ENCODE measurements at regions not wholly inside any gene's neighbourhood (a gene's known extent, or its start where the extent isn't known, plus 50 kb on each side); places are given as distances from the start of the nearest gene placed in this dataset.

DNA sequence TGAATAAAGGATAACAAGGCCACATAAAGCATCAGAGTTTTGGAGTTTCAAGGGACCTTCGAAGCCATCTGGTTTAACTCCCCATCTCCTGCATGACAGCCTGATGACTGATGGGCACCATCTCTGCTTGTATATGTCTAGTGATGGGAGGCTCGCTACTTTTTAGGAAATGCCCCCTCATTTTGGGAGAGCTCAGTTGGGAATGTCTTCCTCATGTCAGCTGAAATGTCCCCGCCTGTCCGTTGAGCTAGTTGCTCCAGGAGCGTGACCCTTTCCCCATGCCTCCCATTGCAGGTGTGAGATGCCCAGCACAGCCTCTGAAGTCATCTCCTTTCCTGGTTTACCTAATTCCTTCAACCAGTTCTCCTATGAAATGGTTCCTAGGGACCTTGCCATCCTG, 69.6 kb upstream of the CAPRIN2 start:
- no peaks in the 10 kb centered on the region for H3K79me2 ChIP-seq (ENCODE audit: insufficient read depth, low read length)
- H3K4me3 ChIP-seq (ENCODE audit: low read length, poor library complexity, severe bottlenecking), result no peak overlapping the region
- H3K4me2 ChIP-seq (ENCODE audit: low read depth, low read length, poor library complexity, severe bottlenecking), result no peak overlapping the region
- H3F3A ChIP-seq (ENCODE audit: low read depth), result no peaks in the 10 kb centered on the region
- no peaks in the 10 kb centered on the region for H4K20me1 ChIP-seq (ENCODE audit: insufficient read depth, low read length, poor library complexity, severe bottlenecking)
- peaks cover 10% of the 10 kb centered on the region for H3K4me1 ChIP-seq (ENCODE audit: insufficient read depth, low read length, poor library complexity, severe bottlenecking)
- no peaks in the 10 kb centered on the region for H3K9me3 ChIP-seq (ENCODE audit: insufficient read depth, low read depth, low read length)
- TF ChIP-seq, protein P1, sequence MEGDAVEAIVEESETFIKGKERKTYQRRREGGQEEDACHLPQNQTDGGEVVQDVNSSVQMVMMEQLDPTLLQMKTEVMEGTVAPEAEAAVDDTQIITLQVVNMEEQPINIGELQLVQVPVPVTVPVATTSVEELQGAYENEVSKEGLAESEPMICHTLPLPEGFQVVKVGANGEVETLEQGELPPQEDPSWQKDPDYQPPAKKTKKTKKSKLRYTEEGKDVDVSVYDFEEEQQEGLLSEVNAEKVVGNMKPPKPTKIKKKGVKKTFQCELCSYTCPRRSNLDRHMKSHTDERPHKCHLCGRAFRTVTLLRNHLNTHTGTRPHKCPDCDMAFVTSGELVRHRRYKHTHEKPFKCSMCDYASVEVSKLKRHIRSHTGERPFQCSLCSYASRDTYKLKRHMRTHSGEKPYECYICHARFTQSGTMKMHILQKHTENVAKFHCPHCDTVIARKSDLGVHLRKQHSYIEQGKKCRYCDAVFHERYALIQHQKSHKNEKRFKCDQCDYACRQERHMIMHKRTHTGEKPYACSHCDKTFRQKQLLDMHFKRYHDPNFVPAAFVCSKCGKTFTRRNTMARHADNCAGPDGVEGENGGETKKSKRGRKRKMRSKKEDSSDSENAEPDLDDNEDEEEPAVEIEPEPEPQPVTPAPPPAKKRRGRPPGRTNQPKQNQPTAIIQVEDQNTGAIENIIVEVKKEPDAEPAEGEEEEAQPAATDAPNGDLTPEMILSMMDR (conservative IDR thresholded peaks at IDR 0.05; ENCODE audit: low read length), result no peak
- TF ChIP-seq EZH2phosphoT487 (IDR thresholded peaks at IDR 0.05; ENCODE audit: borderline replicate concordance), result no peak
- no peaks in the 10 kb centered on the region for H3K36me3 ChIP-seq (ENCODE audit: insufficient read depth, low read length)
- H3K27me3 ChIP-seq (ENCODE audit: insufficient read depth, low read length, poor library complexity, severe bottlenecking), result peaks cover 6% of the 10 kb centered on the region
- H2AFZ ChIP-seq (ENCODE audit: low read length), result no peak overlapping the region
- H3K9me2 ChIP-seq (replicated peaks; ENCODE audit: low read depth, low read length), result no peaks in the 10 kb centered on the region
- no peak overlapping the region for H3K9ac ChIP-seq (ENCODE audit: low read depth, low read length, poor library complexity, severe bottlenecking)

DNA sequence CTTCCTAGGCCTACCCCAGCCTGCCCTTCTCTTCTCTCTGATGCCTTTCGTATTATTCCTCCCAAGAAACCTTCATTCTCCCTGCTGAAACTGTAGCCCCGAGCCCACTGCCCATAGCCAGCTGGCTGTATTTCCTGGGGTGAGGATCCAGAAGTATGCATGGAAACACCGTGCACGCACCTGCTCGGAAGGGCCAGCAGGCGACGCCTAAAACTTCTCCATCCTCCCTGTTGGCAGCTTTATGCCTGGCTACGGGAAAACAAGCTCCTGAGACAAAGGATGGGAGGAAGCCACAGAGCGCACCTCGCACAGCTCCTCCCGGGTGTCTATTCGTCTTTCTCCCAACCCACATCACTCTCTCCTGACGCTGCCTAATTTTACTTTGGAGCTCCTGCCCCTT, 69.0 kb upstream of the CAPRIN2 start:
- no peak overlapping the region for H3K4me2 ChIP-seq (ENCODE audit: low read depth, low read length, poor library complexity, severe bottlenecking)
- no peaks in the 10 kb centered on the region for H3K36me3 ChIP-seq (ENCODE audit: insufficient read depth, low read length)
- no peaks in the 10 kb centered on the region for H3K9me2 ChIP-seq (replicated peaks; ENCODE audit: low read depth, low read length)

DNA sequence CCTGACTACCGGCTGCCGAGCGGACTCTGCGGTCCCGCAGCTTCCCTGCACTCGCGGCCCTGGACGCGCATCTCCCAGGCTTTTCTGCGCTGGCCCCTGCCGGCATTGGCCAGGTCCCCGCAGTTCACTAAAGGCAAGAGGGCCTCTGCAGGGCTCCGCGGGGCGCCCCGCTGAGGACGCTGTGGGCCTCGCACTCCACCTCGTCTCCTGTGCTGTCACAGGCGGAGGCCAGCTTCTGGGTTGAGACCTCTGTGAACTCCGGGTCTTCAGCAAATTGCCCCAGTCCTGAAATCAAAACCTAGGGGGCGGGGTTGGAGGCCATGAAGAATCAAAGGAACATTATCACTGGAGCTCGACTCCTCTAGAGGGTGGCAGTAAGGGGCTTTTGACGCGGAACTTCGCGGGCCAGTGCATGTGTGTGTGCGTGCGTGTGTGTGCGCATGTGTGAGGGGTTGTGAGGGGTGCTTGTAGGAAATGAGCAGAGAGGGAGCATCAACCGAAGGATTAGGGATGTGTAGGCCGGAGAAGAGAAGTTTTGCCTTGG, 68.5 kb upstream of the CAPRIN2 start:
- peak overlapping the region; percentile 99 for H2AFZ ChIP-seq (ENCODE audit: low read length)
- H3K4me3 ChIP-seq (ENCODE audit: low read length, poor library complexity, severe bottlenecking), result peak overlapping the region; percentile 82
- no peaks in the 10 kb centered on the region for H3K36me3 ChIP-seq (ENCODE audit: insufficient read depth, low read length)
- peak overlapping the region; percentile 62 for H3K9ac ChIP-seq (ENCODE audit: low read depth, low read length, poor library complexity, severe bottlenecking)
- peaks cover 10% of the 10 kb centered on the region for H3K4me1 ChIP-seq (ENCODE audit: insufficient read depth, low read length, poor library complexity, severe bottlenecking)
- H3K9me3 ChIP-seq (ENCODE audit: insufficient read depth, low read depth, low read length), result no peaks in the 10 kb centered on the region
- no peaks in the 10 kb centered on the region for H4K20me1 ChIP-seq (ENCODE audit: insufficient read depth, low read length, poor library complexity, severe bottlenecking)
- H3F3A ChIP-seq (ENCODE audit: low read depth), result no peaks in the 10 kb centered on the region
- H3K27me3 ChIP-seq (ENCODE audit: insufficient read depth, low read length, poor library complexity, severe bottlenecking), result peaks cover 11% of the 10 kb centered on the region
- TF ChIP-seq, protein P1 (conservative IDR thresholded peaks at IDR 0.05; ENCODE audit: low read length), result peak; percentile 59
- TF ChIP-seq EZH2phosphoT487 (IDR thresholded peaks at IDR 0.05; ENCODE audit: borderline replicate concordance), result no peak
- peak overlapping the region; percentile 92 for H3K4me2 ChIP-seq (ENCODE audit: low read depth, low read length, poor library complexity, severe bottlenecking)
- no peaks in the 10 kb centered on the region for H3K9me2 ChIP-seq (replicated peaks; ENCODE audit: low read depth, low read length)
- no peaks in the 10 kb centered on the region for H3K79me2 ChIP-seq (ENCODE audit: insufficient read depth, low read length)

More for the DNA sequence above, 69.0 kb upstream of the CAPRIN2 start:
- Histone ChIP-seq H3K9me3 (ENCODE audit: insufficient read depth, low read depth, low read length) (no peaks in the 10 kb centered on the region), H3K9ac (ENCODE audit: low read depth, low read length, poor library complexity, severe bottlenecking) (no peak overlapping the region), H3K27me3 (ENCODE audit: insufficient read depth, low read length, poor library complexity, severe bottlenecking) (peaks cover 11% of the 10 kb centered on the region), H3K79me2 (ENCODE audit: insufficient read depth, low read length) (no peaks in the 10 kb centered on the region), H2AFZ (ENCODE audit: low read length) (peak overlapping the region; percentile 99; the same call in 1 of the 2 replicates), H3K4me3 (ENCODE audit: low read length, poor library complexity, severe bottlenecking) (no peak overlapping the region), H4K20me1 (ENCODE audit: insufficient read depth, low read length, poor library complexity, severe bottlenecking) (no peaks in the 10 kb centered on the region), H3F3A (ENCODE audit: low read depth) (no peaks in the 10 kb centered on the region), H3K4me1 (ENCODE audit: insufficient read depth, low read length, poor library complexity, severe bottlenecking) (peaks cover 10% of the 10 kb centered on the region)
- no peak for TF ChIP-seq EZH2phosphoT487 (IDR thresholded peaks at IDR 0.05; ENCODE audit: borderline replicate concordance)
- TF ChIP-seq, protein P1 (conservative IDR thresholded peaks at IDR 0.05; ENCODE audit: low read length), result no peak
